ENCODE measurements at regions not wholly inside any gene's neighbourhood (a gene's known extent, or its start where the extent isn't known, plus 50 kb on each side); places are given as distances from the start of the nearest gene placed in this dataset.
"Not testable (repeated sequence)": the region's sequence is repeated elsewhere in the genome, so short reads cannot be mapped to it uniquely, and the experiment has no call there.

GRCh38 chrX:92760963-92761362 lies 912.4 kb downstream of the NAP1L3 start:
- TF ChIP-seq CTCF, POLR2A (IDR thresholded peaks at IDR 0.05): not testable (repeated sequence)
